HFF-Myc (cell line): ENCODE measurements at regions not wholly inside any gene's neighbourhood (a gene's known extent, or its start where the extent isn't known, plus 50 kb on each side); places are given as distances from the start of the nearest gene placed in this dataset.
"Not testable (repeated sequence)": the region's sequence is repeated elsewhere in the genome, so short reads cannot be mapped to it uniquely, and the experiment has no call there.

Source experiments
- DNase-seq: peaks from one replicate; pipeline ENCODE4 v3.0.0-alpha.2; 2011; ENCODE audit warnings: low read depth; ENCODE audit errors: extremely low read depth
- H3K4me3 ChIP-seq: replicated peaks from 2 replicates; pipeline ENCODE4 v1.5.1; 2011; ENCODE audit warnings: low read depth, mild to moderate bottlenecking, control low read depth, low read length
- TF ChIP-seq, protein P1 (sequence below): IDR thresholded peaks from 2 replicates; pipeline ENCODE4 v1.5.1; 2012; ENCODE audit warnings: mild to moderate bottlenecking, low read depth, low read length, control low read depth; ENCODE audit errors: missing control alignments

DNA sequence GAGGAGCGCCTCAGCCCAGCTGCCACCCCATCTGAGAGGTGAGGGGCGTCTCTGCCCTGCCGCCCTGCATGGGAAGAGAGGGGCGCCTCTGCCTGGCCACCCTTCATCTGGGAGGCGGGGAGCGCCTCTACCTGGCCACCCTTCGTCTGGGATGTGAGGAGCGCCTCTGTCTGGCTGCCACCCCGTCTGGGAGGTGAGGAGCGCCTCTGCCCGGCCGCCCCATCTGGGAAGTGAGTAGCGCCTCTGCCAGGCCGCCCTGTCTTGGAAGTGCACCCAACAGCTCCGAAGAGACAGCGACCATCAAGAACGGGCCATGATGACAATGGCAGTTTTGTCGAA is 114.4 kb upstream of the CES5A start:
- TF ChIP-seq, protein P1, sequence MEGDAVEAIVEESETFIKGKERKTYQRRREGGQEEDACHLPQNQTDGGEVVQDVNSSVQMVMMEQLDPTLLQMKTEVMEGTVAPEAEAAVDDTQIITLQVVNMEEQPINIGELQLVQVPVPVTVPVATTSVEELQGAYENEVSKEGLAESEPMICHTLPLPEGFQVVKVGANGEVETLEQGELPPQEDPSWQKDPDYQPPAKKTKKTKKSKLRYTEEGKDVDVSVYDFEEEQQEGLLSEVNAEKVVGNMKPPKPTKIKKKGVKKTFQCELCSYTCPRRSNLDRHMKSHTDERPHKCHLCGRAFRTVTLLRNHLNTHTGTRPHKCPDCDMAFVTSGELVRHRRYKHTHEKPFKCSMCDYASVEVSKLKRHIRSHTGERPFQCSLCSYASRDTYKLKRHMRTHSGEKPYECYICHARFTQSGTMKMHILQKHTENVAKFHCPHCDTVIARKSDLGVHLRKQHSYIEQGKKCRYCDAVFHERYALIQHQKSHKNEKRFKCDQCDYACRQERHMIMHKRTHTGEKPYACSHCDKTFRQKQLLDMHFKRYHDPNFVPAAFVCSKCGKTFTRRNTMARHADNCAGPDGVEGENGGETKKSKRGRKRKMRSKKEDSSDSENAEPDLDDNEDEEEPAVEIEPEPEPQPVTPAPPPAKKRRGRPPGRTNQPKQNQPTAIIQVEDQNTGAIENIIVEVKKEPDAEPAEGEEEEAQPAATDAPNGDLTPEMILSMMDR: no peak
- H3K4me3 ChIP-seq: no peak overlapping the region
- DNase-seq: no peak

DNA sequence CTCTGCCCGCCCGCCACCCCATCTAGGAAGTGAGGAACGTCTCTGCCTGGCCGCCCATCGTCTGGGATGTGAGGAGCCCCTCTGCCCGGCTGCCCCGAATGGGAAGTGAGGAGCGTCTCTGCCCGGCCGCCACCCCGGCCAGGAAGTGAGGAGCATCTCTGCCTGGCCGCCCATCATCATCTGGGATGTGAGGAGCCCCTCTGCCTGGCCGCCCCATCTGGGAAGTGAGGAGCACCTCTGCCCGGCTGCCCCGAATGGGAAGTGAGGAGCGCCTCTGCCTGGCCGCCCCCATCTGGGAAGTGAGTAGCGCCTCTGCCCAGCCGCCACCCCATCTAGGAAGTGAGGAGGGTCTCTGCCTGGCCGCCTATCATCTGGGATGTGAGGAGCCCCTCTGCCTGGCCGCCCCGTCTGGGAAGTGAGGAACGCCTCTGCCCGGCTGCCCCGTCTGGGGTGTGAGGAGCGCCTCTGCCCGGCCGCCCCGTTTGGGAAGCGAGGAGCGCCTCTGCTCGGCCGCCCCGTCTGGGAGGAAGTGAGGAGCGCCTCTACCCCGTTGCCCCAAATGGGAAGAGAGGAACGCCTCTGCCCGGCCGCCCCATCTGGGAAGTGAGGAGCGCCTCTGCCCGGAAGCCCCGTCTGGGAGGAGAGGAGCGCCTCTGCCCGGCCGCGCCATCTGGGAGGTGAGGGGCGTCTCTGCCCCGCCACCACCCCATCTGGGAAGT is 113.8 kb upstream of the CES5A start:
- H3K4me3 ChIP-seq: not testable (repeated sequence)

DNA sequence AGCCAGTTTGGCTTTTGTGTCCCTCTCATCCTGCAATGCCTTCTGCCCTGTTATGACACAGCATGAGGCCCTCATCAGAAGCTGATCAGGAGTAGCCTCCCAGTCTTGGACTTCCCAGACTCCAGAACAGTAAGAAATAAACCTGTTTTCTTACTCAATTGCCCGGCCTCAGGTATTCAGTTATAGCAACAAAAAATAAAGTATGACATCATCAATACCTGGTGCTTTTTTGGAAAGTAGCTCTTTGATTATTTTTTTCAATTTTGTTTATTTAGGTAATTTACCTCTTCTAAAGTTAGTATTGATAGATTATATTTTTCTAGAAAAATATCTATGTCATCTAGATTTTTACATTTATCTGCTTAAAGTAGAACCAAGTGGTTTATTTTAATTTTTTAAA is 112.8 kb upstream of the CES5A start:
- DNase-seq: no peak
- TF ChIP-seq, protein P1: no peak
- H3K4me3 ChIP-seq: no peak overlapping the region

More for the DNA sequence above, 113.8 kb upstream of the CES5A start:
- DNase-seq: not testable (repeated sequence)

DNA sequence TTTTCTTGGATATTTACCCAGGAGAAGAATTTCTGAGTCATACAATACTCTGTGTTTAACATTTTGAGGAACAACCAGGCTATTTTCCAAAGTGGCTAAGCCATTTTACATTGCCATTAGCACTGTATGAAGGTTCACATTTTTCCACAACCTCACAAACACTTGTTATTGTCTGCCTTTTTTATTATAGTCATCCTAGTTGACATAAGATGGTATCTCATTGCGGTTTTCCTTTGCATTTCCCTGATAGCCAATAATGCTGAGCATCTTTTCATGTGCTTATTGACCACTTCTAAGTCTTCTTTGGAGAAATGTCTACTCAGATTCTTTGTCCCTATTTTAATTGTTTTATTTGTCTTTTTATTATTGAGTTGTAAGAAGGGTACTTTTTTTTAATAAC is 107.4 kb upstream of the CES5A start:
- TF ChIP-seq, protein P1: no peak
- H3K4me3 ChIP-seq: no peak overlapping the region
- DNase-seq: no peak

DNA sequence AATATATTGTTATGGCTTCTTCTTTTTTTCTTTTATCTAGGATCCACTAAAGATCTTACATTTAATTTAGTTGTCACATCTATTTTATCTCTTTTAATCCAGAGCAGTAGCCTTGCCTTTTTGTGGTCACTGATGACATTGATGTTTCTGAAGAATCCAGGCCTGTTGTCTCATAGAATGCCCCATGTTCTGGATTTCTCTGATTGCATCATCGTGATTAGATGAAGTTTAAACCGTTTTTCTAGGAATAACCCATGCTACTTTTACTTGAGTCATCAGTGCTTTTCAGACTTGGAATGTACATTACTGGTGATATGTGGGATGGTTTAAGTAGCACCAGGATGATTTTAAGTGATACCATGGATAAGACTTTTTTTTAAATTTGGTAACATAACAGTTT is 106.4 kb upstream of the CES5A start:
- no peak for DNase-seq
- TF ChIP-seq, protein P1: no peak
- H3K4me3 ChIP-seq: no peak overlapping the region

DNA sequence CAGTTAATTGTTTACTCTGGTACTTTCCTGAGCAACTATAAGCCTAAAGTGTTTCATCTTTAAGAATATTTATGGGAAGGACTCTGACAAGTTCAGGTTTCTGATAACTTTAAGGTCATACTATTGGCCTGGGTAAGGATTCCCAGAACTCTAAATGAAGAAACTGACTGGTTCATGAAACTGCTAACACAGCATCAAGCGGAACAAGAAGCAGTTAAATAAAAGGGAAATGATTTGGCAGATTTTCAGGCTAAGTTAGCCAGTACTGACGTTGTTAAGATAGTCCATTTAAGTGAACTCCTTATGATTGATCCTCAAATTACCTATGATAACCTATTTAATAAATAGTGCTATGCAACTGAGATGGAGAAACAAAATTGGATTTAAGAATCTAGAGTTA is 101.6 kb upstream of the CES5A start:
- H3K4me3 ChIP-seq: no peak overlapping the region
- no peak for DNase-seq
- TF ChIP-seq, protein P1: no peak

DNA sequence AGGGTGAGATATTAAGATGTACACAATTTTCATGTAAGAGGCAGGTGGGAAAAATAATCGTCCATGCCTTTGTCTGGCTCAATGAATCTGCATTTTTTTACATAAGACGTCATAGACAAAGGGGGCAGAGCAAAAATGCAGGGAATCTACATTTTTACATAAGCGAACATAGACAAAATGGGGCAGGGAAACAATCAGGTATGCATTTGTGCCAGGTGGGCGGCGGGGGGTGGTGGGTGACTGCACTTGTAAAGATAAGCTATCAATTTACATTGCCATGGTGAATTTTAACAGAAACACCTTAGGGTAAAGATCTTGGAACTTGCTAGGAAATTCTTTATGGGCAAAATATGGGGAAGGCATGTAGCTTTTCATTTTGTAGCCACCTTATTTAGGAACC is 96.3 kb upstream of the CES5A start:
- TF ChIP-seq, protein P1: no peak
- H3K4me3 ChIP-seq: no peak overlapping the region
- DNase-seq: no peak
